HG03460 (cell line): ENCODE measurements at regions not wholly inside any gene's neighbourhood (a gene's known extent, or its start where the extent isn't known, plus 50 kb on each side); places are given as distances from the start of the nearest gene placed in this dataset.
A peak's percentile ranks its signal among the peaks of the same experiment; 100 is the strongest.

Experiments used
- ATAC-seq: cut with Tn5 transposase; IDR thresholded peaks from one replicate; pipeline ENCODE4 v1.9.1; 2021; ENCODE audit not compliant: unreplicated experiment

DNA sequence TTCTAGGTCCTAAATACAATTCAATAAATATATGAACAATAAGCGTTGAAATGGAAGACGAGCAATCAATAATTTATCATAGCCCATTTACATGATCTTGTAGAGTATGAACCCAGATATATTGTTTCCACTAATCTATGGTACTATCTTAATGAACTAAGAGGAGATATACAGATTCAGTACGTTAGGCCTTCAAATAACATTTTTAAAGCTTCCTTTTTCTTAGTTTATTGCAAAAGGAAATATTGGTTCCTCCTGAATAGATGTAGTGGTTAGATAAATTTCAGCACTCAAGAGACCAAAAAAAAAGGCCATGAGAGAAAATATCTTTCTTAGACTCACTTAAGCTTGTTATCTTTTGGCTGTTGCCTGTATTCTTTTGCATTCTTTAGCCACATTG is 147.5 kb upstream of the PITX2 start:
- no peak for ATAC-seq

GRCh38 chr4:110778521-110778920 is 155.6 kb upstream of the PITX2 start:
- ATAC-seq, result no peak

DNA sequence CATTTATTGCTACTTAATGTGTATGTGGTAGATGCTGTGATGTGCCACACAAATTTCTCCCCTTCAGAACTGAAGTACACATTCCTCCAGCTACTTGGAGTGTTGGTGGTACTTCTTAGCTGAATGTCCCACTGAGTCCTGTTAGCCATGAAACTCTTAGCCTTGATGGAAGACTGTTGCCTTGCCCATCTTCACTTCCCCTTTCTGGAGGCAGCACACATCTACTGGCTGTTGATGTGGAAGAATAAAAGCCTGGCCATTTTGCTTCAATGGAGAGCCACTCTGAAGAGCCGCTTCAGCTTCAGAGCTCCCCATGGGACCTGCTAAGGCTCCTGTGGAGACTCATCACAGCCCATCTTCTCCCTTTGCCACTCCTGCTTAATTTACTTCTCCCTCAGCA is 157.7 kb upstream of the PITX2 start:
- no peak for ATAC-seq

- no peak for ATAC-seq
Measured at GRCh38 chr4:110781944-110782343, 159.1 kb upstream of the PITX2 start.

- ATAC-seq, result no peak
Measured at GRCh38 chr4:110787109-110787508, 164.2 kb upstream of the PITX2 start.

- no peak for ATAC-seq
Measured at GRCh38 chr4:110787707-110788106, 164.8 kb upstream of the PITX2 start.

GRCh38 chr4:110788302-110788701 is 165.4 kb upstream of the PITX2 start:
- ATAC-seq, result no peak

- ATAC-seq, result no peak
Measured at GRCh38 chr4:110792036-110792435, 169.2 kb upstream of the PITX2 start.

- no peak for ATAC-seq
Measured at GRCh38 chr4:110793381-110793801, 170.5 kb upstream of the PITX2 start.

- ATAC-seq, result no peak
Measured at GRCh38 chr4:110793890-110794554, 171.1 kb upstream of the PITX2 start.

GRCh38 chr4:110795971-110796370 is 173.1 kb upstream of the PITX2 start:
- ATAC-seq, result no peak

DNA sequence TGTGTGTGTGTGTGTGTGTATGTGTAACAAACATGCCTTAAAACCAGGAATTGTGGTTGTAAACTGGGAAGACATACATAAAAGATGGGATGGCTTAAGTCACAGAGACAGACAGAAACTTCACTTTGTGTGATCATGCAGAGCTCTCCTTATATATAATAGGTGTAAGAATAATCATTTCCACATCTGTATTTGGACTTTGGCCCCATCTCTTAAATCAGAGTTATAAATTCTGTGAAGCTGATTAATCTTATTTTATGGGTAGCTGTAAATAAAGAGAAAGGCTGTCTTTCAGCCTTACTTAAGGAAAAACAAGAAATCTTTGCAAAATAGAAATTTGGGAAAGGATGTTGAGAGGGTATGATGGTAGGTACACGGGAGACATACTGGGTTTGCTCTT is 174.6 kb upstream of the PITX2 start:
- no peak for ATAC-seq

DNA sequence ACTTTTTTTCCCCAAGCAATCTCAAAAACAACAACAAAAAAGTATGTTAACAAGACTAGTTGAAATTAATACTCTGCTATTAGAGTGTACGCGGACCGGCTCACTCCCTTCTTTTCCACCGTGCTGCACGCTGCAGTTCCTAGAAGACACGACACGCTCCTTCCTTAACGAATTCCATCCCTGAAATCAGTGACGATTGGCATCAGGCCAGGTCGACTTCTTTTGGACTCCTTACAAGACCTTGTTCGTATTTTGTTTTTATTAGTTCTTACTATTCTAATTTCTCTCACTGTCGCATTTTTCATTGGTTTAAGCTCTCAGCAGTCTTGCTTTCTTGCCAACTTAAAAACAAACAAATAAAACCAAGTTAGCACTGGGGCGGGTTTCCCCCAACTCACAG is 175.8 kb upstream of the PITX2 start:
- no peak for ATAC-seq

DNA sequence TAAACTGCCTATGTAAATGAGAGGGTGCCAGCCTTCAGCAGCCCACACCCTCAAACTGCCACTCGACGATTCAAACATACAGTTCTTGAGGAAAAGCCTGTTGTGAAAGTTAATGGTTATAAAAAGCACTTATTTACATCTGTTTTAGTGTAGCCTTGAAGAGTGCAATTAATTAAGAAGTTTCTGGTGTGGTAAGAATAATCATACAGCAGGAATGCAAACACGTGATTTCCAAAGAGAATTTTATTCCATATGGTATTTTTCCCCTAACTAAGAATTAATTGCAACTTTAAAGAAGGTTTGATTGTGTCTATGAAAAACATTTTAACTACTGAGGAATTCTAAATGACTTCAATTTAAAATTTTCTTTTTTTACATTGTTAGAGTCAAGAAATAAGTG is 176.3 kb upstream of the PITX2 start:
- ATAC-seq, result no peak

DNA sequence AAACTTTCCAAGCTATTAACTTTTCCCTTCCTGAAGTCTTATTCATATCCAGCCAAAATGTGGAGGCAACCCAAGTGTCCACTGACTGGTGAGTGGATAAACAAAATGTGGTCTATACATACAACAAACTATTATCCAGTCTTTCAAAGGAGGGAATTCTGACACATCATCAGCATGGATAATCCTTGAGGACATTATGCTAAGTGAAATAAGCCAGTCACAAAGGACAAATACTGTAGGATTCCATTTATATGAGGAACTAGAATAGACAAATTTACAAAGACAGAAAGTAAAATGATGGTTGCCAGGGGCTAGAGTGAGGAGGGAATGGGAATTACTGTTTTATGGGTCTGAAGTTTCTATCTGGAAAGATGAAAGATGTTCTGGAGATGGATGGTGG is 178.7 kb upstream of the PITX2 start:
- ATAC-seq, result no peak

DNA sequence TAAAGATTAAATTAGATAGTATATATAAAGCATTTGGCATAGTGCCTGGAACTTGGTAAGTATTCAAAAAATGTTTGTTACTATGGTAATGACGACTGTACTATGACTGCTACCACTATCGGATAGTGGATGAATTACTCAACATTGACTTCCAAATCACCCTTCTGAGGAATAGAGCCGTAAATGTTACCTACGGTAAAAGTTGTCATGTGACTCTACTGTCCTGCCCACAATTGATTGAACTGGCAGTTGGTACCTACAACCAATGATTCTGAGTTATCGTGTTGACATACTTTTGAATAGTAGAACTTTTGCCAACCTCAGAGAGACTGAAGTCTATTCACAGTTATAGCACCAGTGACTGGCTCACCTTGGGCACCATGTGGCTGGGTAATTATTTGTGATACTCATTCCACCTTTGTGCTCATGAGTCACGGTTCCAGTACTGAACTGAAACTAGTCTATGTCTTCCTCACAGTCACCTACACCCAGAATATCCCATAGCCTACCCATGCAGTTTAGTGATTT is 185.5 kb upstream of the PITX2 start:
- ATAC-seq, result peak; percentile 96

DNA sequence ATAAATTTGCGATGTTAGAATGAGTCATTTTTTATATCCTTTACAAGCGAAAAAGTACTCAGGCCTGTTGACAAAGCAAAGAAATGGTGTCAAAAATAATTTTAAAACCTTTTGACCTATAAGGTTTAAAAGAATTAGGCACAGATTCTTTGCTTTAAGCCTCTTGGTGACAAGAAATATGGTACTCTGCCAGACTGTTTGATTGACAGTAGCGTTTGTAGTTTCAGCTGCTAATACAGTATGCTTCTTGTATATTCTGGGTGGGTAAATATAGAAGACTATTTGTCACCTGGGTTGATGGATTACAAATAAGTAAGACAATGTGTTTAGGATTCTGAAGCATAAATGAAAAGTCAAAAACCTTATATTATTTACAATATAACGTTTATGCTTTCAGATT is 193.1 kb upstream of the PITX2 start:
- ATAC-seq, result no peak

- ATAC-seq, result no peak
Measured at GRCh38 chr4:110816367-110816766, 193.5 kb upstream of the PITX2 start.

DNA sequence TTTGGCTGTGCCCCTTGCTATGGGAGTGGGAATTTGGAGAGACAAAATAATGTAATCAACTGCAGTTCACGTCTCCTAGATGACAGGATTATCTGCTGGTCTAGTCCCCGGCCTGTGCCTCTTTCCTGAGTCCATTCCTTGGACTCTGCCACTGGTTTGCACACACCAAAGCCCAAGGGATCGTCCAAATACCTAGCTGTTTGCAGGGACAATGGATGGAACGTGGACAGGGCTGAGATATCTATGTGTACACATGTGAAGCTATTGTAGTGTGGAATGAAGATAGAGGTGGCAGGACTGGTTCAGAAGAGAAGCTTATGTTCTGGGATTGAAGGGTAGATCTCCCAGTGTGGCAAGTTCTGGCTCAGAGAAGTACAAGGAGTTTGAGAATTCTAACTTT is 198.3 kb upstream of the PITX2 start:
- ATAC-seq, result no peak

DNA sequence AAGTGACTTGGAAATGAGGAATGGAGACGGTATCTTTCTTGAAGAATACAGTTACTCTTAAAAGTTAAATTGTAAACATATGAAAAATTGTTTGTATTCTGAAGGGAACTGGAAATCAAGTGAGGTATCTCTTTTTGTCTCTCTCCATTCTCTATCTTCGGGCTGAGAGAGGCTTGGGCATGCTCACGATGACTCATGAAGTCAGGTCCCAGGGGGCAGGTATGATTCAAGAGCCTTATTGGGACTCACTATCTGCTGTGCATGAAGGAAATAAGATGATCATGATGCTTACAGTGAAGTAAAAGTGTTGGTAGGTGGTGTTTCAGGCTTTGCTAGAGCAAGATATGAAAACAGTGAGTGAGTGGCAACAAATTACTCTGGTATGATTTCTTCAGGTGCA is 200.4 kb upstream of the PITX2 start:
- ATAC-seq, result no peak

DNA sequence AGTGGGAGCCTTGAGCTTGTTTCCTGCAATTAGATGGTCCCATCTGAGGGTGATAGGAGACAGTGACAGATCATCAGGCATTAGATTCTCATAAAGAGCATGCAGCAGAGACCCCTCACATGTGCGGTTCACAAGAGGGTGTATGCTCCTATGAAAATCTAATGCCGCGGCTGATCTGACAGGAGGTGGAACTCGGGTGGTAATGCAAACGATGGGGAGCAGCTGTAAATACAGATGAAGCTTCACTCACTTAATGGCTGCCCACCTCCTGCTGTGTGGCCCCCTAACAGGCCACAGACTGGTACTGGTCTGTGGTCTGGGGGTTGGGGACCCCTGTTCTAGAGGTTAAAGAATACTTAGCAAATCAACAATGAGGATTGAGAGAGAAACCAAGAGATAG is 201.5 kb upstream of the PITX2 start:
- ATAC-seq, result no peak

DNA sequence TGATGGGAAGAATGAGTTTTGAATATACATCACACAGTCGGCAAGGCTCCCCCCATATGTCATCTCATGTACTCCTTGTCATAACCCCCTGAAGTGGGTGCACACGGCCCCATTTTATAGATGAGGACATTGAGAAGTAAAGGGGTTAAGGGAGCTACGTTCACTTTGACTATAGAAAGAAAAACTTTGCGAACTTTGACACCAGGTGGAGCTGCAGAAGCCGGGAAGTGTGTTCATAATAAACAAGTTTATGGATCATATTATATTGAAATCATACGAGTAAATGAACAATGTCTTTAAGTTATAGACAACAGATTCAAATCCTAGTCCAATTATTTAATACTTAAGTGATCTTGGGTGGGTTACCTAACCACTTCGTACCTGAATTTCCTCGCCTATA is 203.8 kb upstream of the PITX2 start:
- ATAC-seq, result no peak

DNA sequence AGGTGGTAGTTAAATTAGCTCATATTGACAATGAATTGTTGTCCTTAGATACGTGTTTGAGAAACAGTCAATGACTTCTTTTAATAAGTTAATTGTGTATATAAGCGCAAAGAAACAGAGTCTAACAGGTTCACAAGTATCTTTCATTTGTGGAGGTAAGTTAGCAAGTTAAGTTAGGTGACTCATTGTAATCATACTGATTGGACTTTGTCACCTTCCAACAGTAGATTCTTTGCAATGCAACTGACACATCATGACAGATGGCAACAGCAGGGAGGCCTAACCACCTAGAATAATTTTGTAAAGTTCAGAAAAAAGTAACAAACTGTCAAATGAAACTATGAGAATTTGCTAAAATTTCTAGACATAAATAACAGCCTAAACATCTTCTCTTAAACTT is 207.6 kb upstream of the PITX2 start:
- no peak for ATAC-seq
